Hematopoietic multipotent progenitor cell treated with erythropoietin and hydrocortisone succinate and interleukin-3 and kit ligand, for 6 days (in vitro differentiated cells): ENCODE measurements at regions not wholly inside any gene's neighbourhood (a gene's known extent, or its start where the extent isn't known, plus 50 kb on each side); places are given as distances from the start of the nearest gene placed in this dataset.

Source experiments
- DNase-seq: peaks from one replicate; pipeline ENCODE4 v3.0.0-alpha.2; 2015

DNA sequence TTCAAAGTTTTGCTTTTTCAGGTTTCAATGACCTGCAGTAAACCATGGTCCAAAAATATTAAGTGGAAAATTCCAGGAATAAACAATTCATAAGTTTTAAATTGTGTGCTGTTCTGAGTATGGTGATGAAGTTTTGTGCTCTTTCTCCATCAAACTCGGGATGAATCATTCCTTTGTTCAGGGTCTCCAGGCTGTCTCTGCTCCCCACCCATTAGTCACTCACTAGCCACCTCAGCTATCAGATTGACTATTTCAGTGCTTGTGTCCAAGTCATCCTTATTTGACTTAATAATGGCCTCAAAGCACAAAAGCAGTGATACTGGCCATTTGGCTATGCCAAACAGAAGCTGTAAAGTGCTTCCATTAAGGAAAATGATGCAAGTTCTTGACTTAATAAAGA lies 1140.4 kb downstream of the EFNB2 start:
- DNase-seq = no peak

DNA sequence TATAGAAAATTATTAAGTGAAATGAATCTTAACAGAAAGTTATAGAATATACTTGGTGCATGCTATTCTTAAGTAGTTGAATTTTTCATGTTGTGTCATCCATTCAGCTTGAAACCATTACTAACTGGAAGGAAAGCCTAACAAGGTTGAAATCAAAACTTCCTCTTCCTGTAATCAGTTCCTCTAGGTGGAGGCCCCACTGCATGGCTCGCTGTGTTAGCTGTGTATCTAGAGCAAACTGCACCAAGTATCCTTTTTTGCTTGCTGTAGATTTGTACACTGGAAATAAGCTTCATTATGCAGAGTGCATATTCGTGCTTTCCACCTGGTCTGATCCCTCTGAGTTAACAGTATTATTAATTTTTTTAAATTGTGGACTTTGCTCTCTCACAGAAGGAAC lies 1146.1 kb downstream of the EFNB2 start:
- DNase-seq = no peak

DNA sequence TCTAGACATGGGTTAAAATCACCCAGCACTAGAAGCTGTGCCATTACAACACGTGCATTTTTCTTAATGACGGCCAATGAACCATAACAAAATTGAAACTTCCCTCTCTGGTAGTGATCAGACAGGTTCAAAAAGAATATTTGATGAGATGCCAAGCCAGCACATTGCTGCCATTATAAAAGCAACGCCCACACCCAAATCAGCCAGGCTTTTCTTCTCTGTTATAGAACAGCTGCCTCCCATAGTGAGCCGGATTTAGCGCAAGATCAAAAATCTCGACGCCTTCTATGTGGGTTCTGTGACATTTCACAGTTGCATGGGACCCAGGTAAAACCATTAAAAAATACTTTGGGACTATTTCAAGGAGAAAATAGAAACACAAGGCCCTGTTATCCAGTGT lies 1158.0 kb downstream of the EFNB2 start:
- DNase-seq = no peak

DNA sequence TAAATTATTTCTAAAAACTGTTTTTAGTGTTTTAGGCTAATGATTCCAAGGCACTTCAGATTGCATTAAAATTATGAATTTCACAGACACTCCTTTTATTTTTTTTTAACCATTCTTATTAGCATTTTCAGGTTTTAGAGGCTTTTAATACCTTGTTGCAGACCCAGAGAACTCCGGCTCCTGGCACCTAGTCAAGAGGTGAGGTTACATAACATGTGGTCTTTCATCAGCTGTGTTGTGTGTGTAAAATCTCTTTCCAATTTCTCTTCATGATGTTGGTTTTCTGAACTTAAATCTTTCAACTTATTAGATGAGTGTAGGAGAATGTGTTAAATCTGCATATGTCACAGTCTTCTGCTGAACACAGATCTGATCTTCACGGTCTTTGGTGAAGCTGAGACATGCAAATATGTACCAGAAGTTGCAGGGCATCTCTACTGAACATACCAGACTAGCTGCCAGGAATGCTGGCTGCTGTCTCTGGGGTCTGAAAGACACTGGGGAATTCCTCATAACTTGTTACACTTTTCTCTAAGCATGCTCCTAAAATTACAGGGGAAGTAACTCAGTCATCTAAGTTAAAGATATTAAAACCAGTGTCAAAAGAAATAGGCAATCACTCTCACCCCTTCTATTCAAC lies 1165.3 kb downstream of the EFNB2 start:
- no peak for DNase-seq

DNA sequence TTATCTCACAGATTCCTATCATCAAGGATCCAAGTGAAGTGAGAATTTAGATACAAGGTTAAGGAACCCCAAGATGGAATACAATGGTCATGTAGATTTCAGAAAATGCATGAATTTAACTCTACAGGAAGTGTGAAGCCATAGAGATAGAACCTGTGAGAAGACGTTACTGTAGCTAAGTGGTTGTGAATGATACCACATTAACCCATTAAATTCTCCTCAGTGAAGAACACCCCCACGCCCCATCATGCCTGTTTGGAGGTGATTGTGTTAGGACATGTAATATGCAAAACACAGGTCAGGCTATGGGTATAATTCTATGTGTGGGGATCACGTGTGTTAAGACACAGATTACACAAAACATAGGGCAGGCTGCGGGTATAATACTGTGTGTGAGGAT lies 1166.7 kb downstream of the EFNB2 start:
- no peak for DNase-seq

DNA sequence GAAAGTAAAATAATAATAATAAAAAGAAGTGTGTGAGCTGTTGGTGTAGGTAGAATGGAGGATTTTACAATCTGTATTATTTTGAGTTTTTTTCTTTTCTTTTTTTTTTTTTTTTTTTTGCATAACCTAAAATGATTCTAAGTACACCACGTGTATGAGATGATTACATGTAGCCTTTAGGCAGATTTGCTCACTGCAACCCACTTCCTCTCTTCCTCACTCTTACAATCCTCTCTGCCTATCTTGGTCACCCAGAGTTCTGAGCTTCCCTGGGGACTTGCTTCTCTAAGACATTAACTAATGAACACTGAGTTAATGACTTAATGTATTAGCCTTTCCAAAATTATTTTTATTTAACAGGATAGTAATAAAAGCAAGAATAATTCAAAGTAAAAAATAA lies 1169.6 kb downstream of the EFNB2 start:
- peak; percentile 36 for DNase-seq

DNA sequence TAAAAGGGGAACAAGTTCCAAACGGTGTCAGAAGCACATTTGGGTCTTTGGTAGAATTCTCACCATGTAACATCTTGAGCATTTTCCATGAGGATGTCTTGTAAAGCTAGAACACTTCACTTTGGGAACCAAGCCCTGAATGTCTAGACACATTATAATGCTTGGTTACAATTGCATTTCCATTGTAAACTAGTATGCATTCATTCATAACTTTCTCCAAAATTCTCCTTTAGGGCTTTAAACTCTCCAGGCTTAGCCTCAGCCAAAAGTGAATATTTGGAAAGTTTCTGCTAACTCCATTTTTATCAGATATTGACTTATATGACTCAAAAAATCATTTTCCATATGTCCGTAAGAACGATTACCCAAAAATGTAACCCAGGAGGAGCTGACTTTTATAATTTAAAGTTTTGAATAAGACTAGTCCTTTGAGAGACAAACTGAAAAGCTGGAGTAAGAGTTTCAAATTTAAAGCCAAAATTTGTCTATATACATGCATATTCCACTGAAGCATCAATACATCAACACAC lies 1170.4 kb downstream of the EFNB2 start:
- no peak for DNase-seq

DNA sequence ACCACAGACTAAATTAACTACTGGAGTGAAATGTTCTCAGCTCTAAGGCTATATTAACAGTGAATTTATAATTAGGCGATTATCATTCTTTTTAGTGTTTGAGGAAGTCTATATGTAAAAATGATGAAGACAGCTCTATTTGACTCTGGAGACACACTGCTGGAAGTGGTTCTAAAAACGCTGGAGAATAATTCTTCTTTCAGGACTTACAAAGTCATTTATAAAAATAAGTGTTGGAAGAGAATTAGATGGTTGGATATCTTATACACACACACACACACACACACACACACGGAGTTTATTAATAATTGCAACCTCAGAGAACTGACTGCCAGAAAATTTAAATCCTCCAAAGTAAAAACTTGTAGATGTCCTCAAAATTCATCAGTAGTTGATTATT lies 1171.3 kb downstream of the EFNB2 start:
- no peak for DNase-seq

DNA sequence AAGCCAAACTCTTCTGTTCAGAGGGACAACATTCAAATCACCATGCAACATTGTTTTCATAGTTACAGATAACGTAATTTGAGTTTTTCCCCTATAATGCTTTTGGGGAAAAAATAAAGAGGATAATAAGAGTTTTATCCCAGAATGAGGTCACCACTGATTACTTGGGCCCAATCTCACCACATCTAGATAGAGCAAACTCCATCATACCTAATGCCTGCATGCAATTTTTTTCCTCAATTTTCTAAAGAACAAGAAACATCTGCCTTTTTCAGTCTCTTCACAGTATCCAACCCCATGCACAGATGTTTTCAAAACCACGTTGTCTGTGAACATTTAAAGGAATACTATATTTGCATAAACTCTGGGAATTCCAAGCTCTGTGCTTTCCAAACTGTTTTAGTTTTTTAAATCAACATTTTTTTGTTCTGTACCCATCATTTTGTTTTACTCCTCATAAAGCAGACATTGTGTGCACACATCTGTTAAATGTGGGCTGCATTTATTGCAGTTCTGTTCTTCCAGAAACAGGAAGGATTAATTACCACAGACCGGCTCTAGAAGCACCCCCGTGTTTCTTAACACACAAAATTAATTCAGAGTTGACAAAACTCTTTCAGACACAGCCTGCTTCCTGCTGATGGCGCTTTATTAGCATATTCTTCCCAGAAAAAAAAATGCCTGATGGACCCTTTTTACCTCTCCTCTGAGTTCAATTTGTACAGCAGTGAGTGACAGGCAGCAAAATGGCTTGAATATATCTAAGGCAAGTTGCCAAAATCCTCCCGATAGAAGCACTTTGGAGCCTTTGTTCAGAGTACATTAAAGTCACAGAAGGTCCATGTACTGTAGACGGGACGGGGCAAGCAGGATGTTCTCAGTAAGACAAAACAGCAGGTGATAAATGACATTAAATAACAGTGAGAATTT lies 1171.9 kb downstream of the EFNB2 start:
- DNase-seq = peak; percentile 46

DNA sequence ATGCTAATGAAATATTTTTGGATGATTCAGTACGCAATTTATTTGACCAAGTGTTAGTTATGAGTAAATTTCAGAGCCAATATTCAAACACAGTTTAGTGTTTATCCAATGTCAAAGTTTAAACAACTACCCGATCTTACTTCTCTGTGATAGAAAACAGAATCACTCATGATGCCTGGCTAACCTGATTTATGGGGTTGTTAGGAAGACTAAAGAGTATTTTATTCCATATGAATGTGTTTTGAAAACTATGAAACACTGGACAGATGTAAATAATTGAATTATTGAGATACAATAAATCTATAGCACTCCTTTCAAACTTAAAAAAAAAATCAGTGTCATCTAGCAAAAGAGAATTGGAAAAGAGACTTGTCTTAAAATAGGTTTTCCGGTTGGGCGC lies 1181.8 kb downstream of the EFNB2 start:
- DNase-seq = no peak

DNA sequence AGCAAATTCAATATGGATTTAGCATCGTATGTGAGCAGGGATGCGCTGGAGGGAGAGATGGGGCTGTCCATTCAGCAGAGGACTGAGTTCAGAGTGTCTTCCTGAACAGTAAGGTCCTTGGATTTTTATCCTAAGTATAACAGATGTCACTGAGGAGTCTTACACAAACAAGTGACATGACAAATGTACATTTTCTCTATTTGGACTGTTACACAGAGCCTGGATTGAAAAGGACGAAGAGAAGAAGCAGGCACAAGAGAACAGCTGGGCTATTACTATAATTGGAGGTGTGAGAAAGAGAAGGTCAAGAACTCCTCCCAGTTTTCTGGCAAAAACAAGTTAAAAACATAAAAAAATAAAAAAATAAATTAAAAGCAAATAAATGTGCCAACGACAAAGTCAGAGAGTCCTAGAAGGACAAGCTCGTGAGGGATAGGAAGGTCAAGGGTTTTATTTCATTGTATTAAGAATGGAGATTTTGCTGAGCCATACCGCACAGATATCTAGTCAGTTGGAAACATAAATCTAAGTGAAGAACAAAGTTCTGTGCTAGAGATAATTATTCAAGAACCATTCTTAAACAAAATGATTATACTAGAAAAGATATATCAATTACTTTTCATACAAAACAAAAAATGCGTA lies 1186.3 kb downstream of the EFNB2 start:
- no peak for DNase-seq

DNA sequence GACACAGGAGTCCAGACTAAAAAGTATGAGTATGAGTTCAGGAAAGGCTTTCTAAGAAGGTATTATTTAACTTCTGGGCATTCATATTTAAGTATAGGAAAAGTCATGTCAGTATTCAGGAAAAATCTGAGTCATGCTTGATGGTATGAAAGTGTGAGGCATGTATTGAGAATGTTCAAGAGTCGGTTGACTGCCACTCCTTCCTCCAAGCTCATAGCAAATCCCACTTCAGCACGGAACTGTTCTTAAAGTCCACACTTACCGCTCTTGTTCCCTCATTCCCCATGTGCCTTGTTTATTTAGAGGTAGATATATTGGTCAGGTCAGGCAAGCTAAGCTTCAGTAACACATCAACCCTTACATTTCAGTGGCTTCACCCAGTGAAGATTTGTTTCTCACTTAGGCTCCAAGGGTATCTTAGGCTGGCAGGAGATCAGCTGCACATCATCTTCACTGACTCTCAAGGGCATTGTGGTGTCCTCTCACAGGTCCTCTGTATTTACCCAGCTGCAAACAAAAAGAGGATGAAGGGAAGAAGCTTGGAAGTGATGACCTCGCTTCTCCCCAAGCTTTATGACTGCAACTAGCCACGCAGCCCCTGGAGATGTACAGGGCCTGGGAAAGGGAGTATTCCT lies 1189.2 kb downstream of the EFNB2 start:
- no peak for DNase-seq

DNA sequence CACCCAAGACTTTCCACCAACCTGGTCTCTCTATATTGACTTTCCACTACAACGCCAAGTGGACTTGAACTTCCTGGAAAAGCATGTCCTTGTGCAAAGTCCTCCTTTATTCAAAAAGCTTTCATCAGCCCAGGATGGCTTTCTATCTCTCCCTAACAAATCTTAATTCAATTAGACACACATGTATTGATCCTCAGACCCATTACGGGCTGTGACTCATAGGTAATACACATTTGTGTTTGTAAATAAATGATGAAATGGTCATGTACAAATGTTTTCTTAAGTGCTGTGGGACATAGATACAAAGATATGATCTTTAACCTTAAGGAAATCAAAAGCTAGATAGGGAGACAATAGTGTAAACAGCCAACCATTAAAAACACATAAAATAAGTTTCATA lies 1189.7 kb downstream of the EFNB2 start:
- DNase-seq = no peak

DNA sequence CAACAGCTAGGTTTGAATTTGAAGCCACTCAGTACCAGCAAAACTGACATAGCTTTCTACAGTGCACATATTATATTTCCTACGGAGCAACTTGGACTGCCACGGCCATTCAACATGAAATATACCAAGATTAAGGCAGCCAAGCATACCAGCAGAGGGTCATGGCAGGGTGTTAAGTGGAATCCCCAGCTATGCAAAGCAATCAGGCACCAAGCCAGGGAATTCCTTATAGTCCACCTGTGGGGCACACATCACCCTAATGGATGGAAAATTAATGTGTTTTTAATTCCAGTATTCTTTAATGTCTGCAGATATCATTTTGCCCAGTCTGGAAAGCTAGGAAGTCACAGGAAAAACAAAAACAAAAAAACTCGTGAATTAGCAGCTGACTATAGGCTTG lies 1190.3 kb downstream of the EFNB2 start:
- DNase-seq = no peak

DNA sequence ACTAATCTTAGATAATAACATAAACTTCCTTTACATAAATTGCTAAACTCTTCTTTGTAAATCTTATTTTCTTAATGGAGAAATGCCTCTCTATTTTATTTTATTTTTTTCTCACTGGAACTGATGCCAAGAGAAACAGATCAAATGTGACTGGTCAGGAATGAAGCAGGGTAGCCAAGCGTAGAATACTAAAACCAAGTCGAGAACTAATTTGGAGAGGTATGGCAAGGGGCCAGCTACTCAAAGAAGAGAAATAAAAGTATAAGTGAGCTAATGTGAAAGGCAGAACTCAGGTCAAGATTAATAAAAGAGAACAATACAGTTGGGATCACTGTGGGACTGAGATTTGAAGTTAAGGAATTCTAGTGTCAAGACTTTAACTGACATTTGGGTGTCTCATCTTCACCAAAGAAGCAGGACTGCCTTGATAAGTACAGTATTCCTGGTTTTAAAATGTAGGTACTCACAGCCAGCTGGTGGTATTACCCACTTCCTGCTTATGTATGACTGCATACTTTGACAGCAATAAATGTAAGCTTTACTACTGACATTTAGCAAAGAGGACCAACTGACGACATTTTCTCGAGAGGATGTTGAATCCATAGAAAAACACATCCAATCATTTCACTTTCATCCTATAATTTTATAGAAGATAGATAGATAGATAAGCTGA lies 1192.2 kb downstream of the EFNB2 start:
- no peak for DNase-seq

DNA sequence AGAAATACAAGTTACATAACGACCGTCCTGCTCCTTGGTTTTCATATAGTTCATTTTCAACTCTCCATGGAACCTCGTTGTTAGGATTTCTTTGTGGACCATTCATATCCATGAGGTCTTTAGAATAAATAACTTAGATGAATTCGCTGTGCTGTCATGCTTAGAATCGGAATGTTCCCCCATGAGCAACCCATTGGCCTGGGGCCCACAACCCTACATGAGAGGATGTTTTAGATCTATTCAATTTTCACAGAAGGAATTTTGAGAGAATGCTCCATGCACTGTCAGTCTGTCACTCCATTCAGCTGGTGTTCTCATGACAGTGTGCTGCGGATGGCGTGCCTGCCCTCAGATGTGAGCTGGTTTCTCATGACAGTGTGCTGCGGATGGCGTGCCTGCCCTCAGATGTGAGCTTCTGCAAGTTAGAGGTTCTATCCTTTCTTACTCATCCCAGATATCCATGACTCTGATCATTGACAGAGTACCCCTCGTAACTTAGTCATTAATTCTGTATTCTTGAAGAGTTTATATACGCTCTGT lies 1193.1 kb downstream of the EFNB2 start:
- DNase-seq = no peak

DNA sequence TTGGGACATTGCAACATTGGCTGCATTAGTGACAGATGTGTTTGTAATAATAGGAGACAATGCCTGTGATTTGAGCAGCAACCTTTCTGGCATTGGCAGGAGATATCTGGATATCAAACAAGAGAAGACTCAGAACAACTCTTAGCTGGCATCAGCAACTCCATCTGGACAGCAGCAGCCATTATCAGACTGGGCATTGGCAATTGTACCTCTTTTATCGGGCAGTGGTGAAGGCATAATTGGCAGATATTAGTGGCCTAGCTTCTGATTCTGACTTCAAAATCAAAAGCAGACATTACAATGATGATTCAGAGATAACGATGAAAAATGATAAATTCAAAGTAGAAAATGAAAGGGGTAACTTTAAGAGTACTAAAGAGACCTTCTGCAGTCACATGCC lies 1193.7 kb downstream of the EFNB2 start:
- DNase-seq = no peak

DNA sequence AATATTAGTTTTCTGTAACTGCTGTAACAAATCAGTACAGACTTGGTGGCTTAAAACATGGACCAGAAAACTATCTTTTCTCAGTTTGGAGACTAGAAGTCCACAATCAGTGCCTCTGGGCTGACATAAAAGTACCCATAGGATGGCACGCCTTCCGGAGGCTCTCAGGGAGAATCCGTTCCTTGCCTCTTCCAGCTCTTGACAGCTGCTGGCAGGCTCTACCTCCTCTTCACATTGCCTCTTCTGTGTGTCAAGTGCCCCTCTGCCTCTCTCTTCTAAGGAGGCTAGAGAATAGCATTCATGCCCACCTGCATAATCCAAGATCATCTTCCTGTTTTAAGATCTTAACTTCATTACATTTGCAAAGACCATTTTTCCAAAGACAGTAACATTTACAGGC lies 1194.2 kb downstream of the EFNB2 start:
- no peak for DNase-seq

DNA sequence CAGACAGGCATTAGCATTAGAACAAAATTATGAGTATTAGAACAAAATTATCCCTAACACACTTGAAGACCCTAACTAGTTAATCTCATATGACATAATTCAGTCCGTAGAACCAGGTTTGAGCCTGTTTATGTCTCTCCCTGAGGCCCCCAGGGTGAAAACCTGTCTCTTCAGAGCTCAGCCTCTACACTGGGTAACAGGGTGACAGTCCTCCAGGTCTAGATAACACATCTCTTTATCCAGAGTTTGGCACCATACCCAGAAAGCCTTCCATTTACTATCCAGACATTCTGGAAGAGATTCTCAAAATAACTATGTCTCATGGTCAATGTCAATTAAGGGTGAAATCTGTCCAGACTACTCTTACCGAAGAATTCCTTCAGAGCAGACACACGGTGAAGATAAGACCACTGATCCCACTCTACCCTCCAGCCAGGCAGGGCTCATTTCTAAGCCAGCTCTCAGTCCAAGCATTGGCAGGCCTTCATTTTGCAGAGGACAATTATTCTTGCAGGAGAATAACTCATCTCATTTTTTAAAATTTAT lies 1195.3 kb downstream of the EFNB2 start:
- DNase-seq = no peak

DNA sequence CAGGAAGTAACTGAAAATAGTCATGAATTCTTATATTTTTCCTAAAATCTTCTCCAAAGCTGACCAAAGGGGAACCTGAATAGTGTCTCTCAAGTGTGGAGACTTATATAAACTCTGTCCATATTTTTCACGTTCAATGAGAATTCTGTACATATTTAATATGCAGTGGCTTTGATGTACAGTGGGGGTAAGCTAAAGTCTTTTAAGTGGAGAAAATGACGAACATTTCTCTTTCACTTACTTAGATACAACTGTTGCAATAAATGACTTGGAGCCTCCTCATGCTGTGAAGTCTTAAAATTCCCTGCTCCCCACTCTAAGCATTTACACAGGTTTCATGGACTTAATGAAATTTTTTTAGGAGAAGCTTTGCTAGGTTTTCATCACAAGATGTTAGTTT lies 1196.7 kb downstream of the EFNB2 start:
- DNase-seq = no peak

DNA sequence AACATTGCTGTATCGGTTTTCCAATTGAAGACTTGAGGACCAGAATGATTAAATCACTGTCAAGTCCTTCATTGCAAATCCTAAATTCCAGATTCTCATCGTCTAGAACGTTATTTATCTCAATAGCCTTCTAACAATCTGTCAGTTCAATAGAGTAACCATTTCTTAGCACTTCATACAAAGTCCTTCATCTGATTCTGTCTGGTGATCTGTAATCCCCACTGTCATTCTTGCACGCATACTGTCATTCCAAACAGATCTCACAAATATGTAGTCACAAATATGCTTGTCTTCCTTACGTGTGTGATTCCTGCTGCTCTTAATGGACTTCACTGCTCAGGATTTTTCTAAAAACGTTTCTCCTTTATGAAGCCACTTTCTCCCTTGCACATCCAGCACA lies 1197.5 kb downstream of the EFNB2 start:
- DNase-seq = no peak
